ENCODE measurements at regions not wholly inside any gene's neighbourhood (a gene's known extent, or its start where the extent isn't known, plus 50 kb on each side); places are given as distances from the start of the nearest gene placed in this dataset.

GRCh38 chr17:36728030-36728991, 126.9 kb downstream of the MRM1 start:
- TF ChIP-seq ZFX (IDR thresholded peaks at IDR 0.05; ENCODE audit: borderline replicate concordance) (no peak), CTCF (IDR thresholded peaks at IDR 0.05) (no peak)
- H3K27ac ChIP-seq: no peak overlapping the region

GRCh38 chr17:36730095-36730808, 128.9 kb downstream of the MRM1 start:
- TF ChIP-seq ZFX (IDR thresholded peaks at IDR 0.05; ENCODE audit: borderline replicate concordance): no peak
- TF ChIP-seq CTCF (IDR thresholded peaks at IDR 0.05): no peak
- H3K27ac ChIP-seq: no peak overlapping the region

- no peak overlapping the region for H3K27ac ChIP-seq
- TF ChIP-seq ZFX (IDR thresholded peaks at IDR 0.05; ENCODE audit: borderline replicate concordance) (no peak), CTCF (IDR thresholded peaks at IDR 0.05) (no peak)
Measured at GRCh38 chr17:36730857-36731490, 129.6 kb downstream of the MRM1 start.

GRCh38 chr17:36731811-36732210, 130.4 kb downstream of the MRM1 start:
- TF ChIP-seq CTCF (IDR thresholded peaks at IDR 0.05) (no peak), ZFX (IDR thresholded peaks at IDR 0.05; ENCODE audit: borderline replicate concordance) (no peak)
- no peak overlapping the region for H3K27ac ChIP-seq

- no peak overlapping the region for H3K27ac ChIP-seq
- TF ChIP-seq ZFX (IDR thresholded peaks at IDR 0.05; ENCODE audit: borderline replicate concordance): no peak
- no peak for TF ChIP-seq CTCF (IDR thresholded peaks at IDR 0.05)
Measured at GRCh38 chr17:36732351-36732750, 131.0 kb downstream of the MRM1 start.

GRCh38 chr17:36736201-36737156, 135.1 kb downstream of the MRM1 start:
- no peak overlapping the region for H3K27ac ChIP-seq
- TF ChIP-seq CTCF (IDR thresholded peaks at IDR 0.05): no peak
